Activated CD4-positive, alpha-beta T cell treated with anti-CD3 and anti-CD28 coated beads, Interleukin-2, amount 50 U/mL, for 1 hour (primary cell): ENCODE measurements at regions not wholly inside any gene's neighbourhood (a gene's known extent, or its start where the extent isn't known, plus 50 kb on each side); places are given as distances from the start of the nearest gene placed in this dataset.

Source experiments
- DNase-seq: peaks from one replicate; pipeline ENCODE4 v3.0.0-alpha.2; 2020

GRCh38 chr18:46393230-46393629, 263.8 kb downstream of the LOXHD1 start:
- no peak for DNase-seq

- DNase-seq, result no peak
Measured at GRCh38 chr18:46393961-46394360, 263.1 kb downstream of the LOXHD1 start.

- no peak for DNase-seq
Measured at GRCh38 chr18:46395795-46396194, 261.2 kb downstream of the LOXHD1 start.

GRCh38 chr18:46397174-46397573, 259.8 kb downstream of the LOXHD1 start:
- DNase-seq, result no peak

GRCh38 chr18:46398005-46398404, 259.0 kb downstream of the LOXHD1 start:
- no peak for DNase-seq

GRCh38 chr18:46398625-46399024, 258.4 kb downstream of the LOXHD1 start:
- DNase-seq, result no peak

GRCh38 chr18:46399303-46399702, 257.7 kb downstream of the LOXHD1 start:
- no peak for DNase-seq

- DNase-seq, result no peak
Measured at GRCh38 chr18:46400449-46400848, 256.6 kb downstream of the LOXHD1 start.

GRCh38 chr18:46401486-46402070, 255.4 kb downstream of the LOXHD1 start:
- no peak for DNase-seq

- no peak for DNase-seq
Measured at GRCh38 chr18:46402396-46402795, 254.6 kb downstream of the LOXHD1 start.

GRCh38 chr18:46402945-46403344, 254.1 kb downstream of the LOXHD1 start:
- DNase-seq, result no peak

- DNase-seq, result no peak
Measured at GRCh38 chr18:46405832-46406538, 251.0 kb downstream of the LOXHD1 start.

- DNase-seq, result no peak
Measured at GRCh38 chr18:46406539-46406932, 250.5 kb downstream of the LOXHD1 start.

- DNase-seq, result no peak
Measured at GRCh38 chr18:46407486-46408166, 249.4 kb downstream of the LOXHD1 start.

GRCh38 chr18:46408334-46408987, 248.6 kb downstream of the LOXHD1 start:
- no peak for DNase-seq

- DNase-seq, result no peak
Measured at GRCh38 chr18:46411191-46411828, 245.7 kb downstream of the LOXHD1 start.

GRCh38 chr18:46411867-46412690, 244.9 kb downstream of the LOXHD1 start:
- DNase-seq, result no peak

- no peak for DNase-seq
Measured at GRCh38 chr18:46412916-46413315, 244.1 kb downstream of the LOXHD1 start.

GRCh38 chr18:46413684-46414083, 243.3 kb downstream of the LOXHD1 start:
- no peak for DNase-seq

- no peak for DNase-seq
Measured at GRCh38 chr18:46414863-46415262, 242.2 kb downstream of the LOXHD1 start.

GRCh38 chr18:46415532-46416252, 241.3 kb downstream of the LOXHD1 start:
- no peak for DNase-seq
